ENCODE measurements at regions not wholly inside any gene's neighbourhood (a gene's known extent, or its start where the extent isn't known, plus 50 kb on each side); places are given as distances from the start of the nearest gene placed in this dataset.
"Not testable (repeated sequence)": the region's sequence is repeated elsewhere in the genome, so short reads cannot be mapped to it uniquely, and the experiment has no call there.

- no peak for TF ChIP-seq CTCF (IDR thresholded peaks at IDR 0.05; ENCODE audit: low read depth, low read length)
- H3K4me3 ChIP-seq (ENCODE audit: low read depth, low read length) = no peak overlapping the region
- no peak for DNase-seq (ENCODE audit: low read depth, low spot score)
- in situ Hi-C loops (cut with HindIII; ENCODE audit: low sequenced_read_pairs) = no loop called here
These were observed 1456.4 kb downstream of the SUCLG1 start for GRCh38 chr2:83002706-83003105.

- H3K4me3 ChIP-seq (ENCODE audit: low read depth, low read length) = no peak overlapping the region
- in situ Hi-C loops (cut with HindIII; ENCODE audit: low sequenced_read_pairs) = no loop called here
- TF ChIP-seq CTCF (IDR thresholded peaks at IDR 0.05; ENCODE audit: low read depth, low read length) = no peak
- DNase-seq (ENCODE audit: low read depth, low spot score) = no peak
These were observed 1460.3 kb downstream of the SUCLG1 start for GRCh38 chr2:82998781-82999180.

- DNase-seq (ENCODE audit: low read depth, low spot score) = no peak
- in situ Hi-C loops (cut with HindIII; ENCODE audit: low sequenced_read_pairs) = no loop called here
- no peak for TF ChIP-seq CTCF (IDR thresholded peaks at IDR 0.05; ENCODE audit: low read depth, low read length)
- H3K4me3 ChIP-seq (ENCODE audit: low read depth, low read length) = no peak overlapping the region
These were observed 1462.9 kb downstream of the SUCLG1 start for GRCh38 chr2:82996217-82996616.

GRCh38 chr2:82994151-82994550 lies 1464.9 kb downstream of the SUCLG1 start:
- in situ Hi-C loops (cut with HindIII; ENCODE audit: low sequenced_read_pairs) = no loop called here
- DNase-seq (ENCODE audit: low read depth, low spot score) = no peak
- TF ChIP-seq CTCF (IDR thresholded peaks at IDR 0.05; ENCODE audit: low read depth, low read length) = no peak
- H3K4me3 ChIP-seq (ENCODE audit: low read depth, low read length) = no peak overlapping the region

GRCh38 chr2:82993609-82994008 lies 1465.5 kb downstream of the SUCLG1 start:
- in situ Hi-C loops (cut with HindIII; ENCODE audit: low sequenced_read_pairs) = no loop called here
- no peak overlapping the region for H3K4me3 ChIP-seq (ENCODE audit: low read depth, low read length)
- peak; percentile 1 for DNase-seq (ENCODE audit: low read depth, low spot score)
- TF ChIP-seq CTCF (IDR thresholded peaks at IDR 0.05; ENCODE audit: low read depth, low read length) = no peak

GRCh38 chr2:82992968-82993367 lies 1466.1 kb downstream of the SUCLG1 start:
- in situ Hi-C loops (cut with HindIII; ENCODE audit: low sequenced_read_pairs) = no loop called here
- no peak for DNase-seq (ENCODE audit: low read depth, low spot score)
- H3K4me3 ChIP-seq (ENCODE audit: low read depth, low read length) = no peak overlapping the region
- TF ChIP-seq CTCF (IDR thresholded peaks at IDR 0.05; ENCODE audit: low read depth, low read length) = no peak

- in situ Hi-C loops (cut with HindIII; ENCODE audit: low sequenced_read_pairs) = not testable (repeated sequence)
These were observed 1471.4 kb downstream of the SUCLG1 start for GRCh38 chr2:82987706-82988105.

More at GRCh38 chr2:82987706-82988105, 1471.4 kb downstream of the SUCLG1 start:
- not testable (repeated sequence) for DNase-seq (ENCODE audit: low read depth, low spot score); H3K4me3 ChIP-seq (ENCODE audit: low read depth, low read length)

Measured in astrocyte of the spinal cord (primary cell).